SK-N-SH treated with all-trans-retinoic acid at 6 μM for 48 hours (cell line): ENCODE measurements at regions not wholly inside any gene's neighbourhood (a gene's known extent, or its start where the extent isn't known, plus 50 kb on each side); places are given as distances from the start of the nearest gene placed in this dataset.

Source experiments
- ATAC-seq: fragments of 200-7000 bp; cut with Tn5 transposase; 3 replicates; pipeline ENCODE4 v1.9.1; 2020; ENCODE audit warnings: mild to moderate bottlenecking, moderate library complexity
- ARNTL ChIP-seq: fragments of 450-650 bp; formaldehyde crosslinking; IDR thresholded peaks from 2 replicates; pipeline ENCODE4 v1.5.0; 2020; ENCODE audit warnings: low read depth, mild to moderate bottlenecking, moderate library complexity, borderline replicate concordance
- BACH2 ChIP-seq: fragments of 250-450 bp; sonication (Bioruptor Pico); IDR thresholded peaks from 2 replicates; pipeline ENCODE4 v1.9.0; 2021; ENCODE audit warnings: mild to moderate bottlenecking, borderline replicate concordance
- CSDC2 ChIP-seq: fragments of 250-450 bp; sonication (Bioruptor Pico); IDR thresholded peaks from 2 replicates; pipeline ENCODE4 v1.5.0; 2020; ENCODE audit warnings: mild to moderate bottlenecking, moderate library complexity
- ESRRG ChIP-seq: fragments of 250-450 bp; sonication (Bioruptor Pico); IDR thresholded peaks from 2 replicates; pipeline ENCODE4 v1.6.1; 2021; ENCODE audit warnings: mild to moderate bottlenecking
- ISL1 ChIP-seq: fragments of 250-450 bp; sonication (Bioruptor Pico); IDR thresholded peaks from 2 replicates; pipeline ENCODE4 v2.1.2; 2022; ENCODE audit warnings: mild to moderate bottlenecking, moderate library complexity
- OSR1 ChIP-seq: fragments of 250-450 bp; sonication (Bioruptor Pico); IDR thresholded peaks from 2 replicates; pipeline ENCODE4 v1.8.0; 2022; ENCODE audit warnings: moderate library complexity, mild to moderate bottlenecking, inconsistent platforms
- PPARA ChIP-seq: fragments of 250-450 bp; sonication (Bioruptor Pico); IDR thresholded peaks from 2 replicates; pipeline ENCODE4 v1.5.0; 2020; ENCODE audit warnings: mild to moderate bottlenecking, borderline replicate concordance
- RARB ChIP-seq: fragments of 250-450 bp; sonication (Bioruptor Pico); IDR thresholded peaks from 2 replicates; pipeline ENCODE4 v1.8.0; 2021; ENCODE audit warnings: mild to moderate bottlenecking, moderate library complexity
- SNAI2 ChIP-seq: fragments of 250-450 bp; sonication (Bioruptor Pico); IDR thresholded peaks from 2 replicates; pipeline ENCODE4 v1.5.0; 2020; ENCODE audit warnings: mild to moderate bottlenecking, moderate library complexity
- TCF4 ChIP-seq: fragments of 250-450 bp; sonication (Bioruptor Pico); IDR thresholded peaks from 2 replicates; pipeline ENCODE4 v1.8.0; 2021; ENCODE audit warnings: mild to moderate bottlenecking, moderate library complexity, borderline replicate concordance
- TOX ChIP-seq: fragments of 250-450 bp; sonication (Bioruptor Pico); IDR thresholded peaks from 2 replicates; pipeline ENCODE4 v1.8.0; 2021; ENCODE audit warnings: mild to moderate bottlenecking, moderate library complexity, borderline replicate concordance
- ZFP3 ChIP-seq: fragments of 250-450 bp; sonication (Bioruptor Pico); IDR thresholded peaks from 2 replicates; pipeline ENCODE4 v1.5.0; 2020; ENCODE audit warnings: mild to moderate bottlenecking, moderate library complexity
- ZFP30 ChIP-seq: fragments of 450-650 bp; formaldehyde crosslinking; IDR thresholded peaks from 2 replicates; pipeline ENCODE4 v1.5.0; 2022; ENCODE audit warnings: mild to moderate bottlenecking, moderate library complexity
- ZNF565 ChIP-seq: fragments of 450-650 bp; formaldehyde crosslinking; conservative IDR thresholded peaks from 2 replicates; pipeline ENCODE4 v1.5.0; 2020; ENCODE audit warnings: low read depth, mild to moderate bottlenecking, moderate library complexity
- ZNF70 ChIP-seq: fragments of 450-650 bp; formaldehyde crosslinking; IDR thresholded peaks from 2 replicates; pipeline ENCODE4 v1.5.0; 2020; ENCODE audit warnings: mild to moderate bottlenecking, moderate library complexity
- ZNF8 ChIP-seq: fragments of 450-650 bp; formaldehyde crosslinking; IDR thresholded peaks from 2 replicates; pipeline ENCODE4 v1.5.0; 2020; ENCODE audit warnings: mild to moderate bottlenecking, moderate library complexity
- TF ChIP-seq, protein P1 (sequence below): fragments of 250-450 bp; sonication (Bioruptor Pico); IDR thresholded peaks from 2 replicates; pipeline ENCODE4 v1.5.1; 2021; ENCODE audit warnings: mild to moderate bottlenecking, moderate library complexity
- TF ChIP-seq, protein P2 (sequence below): fragments of 250-450 bp; sonication (Bioruptor Pico); IDR thresholded peaks from 2 replicates; pipeline ENCODE4 v1.5.0; 2020; ENCODE audit warnings: mild to moderate bottlenecking, moderate library complexity
- TF ChIP-seq, protein P3 (sequence below): fragments of 250-450 bp; sonication (Bioruptor Pico); IDR thresholded peaks from 2 replicates; pipeline ENCODE4 v1.8.0; 2020; ENCODE audit warnings: mild to moderate bottlenecking, moderate library complexity, borderline replicate concordance
- TF ChIP-seq, protein P4 (sequence below): fragments of 250-450 bp; sonication (Bioruptor Pico); IDR thresholded peaks from 2 replicates; pipeline ENCODE4 v1.8.0; 2021; ENCODE audit warnings: low read depth, mild to moderate bottlenecking, moderate library complexity, borderline replicate concordance

DNA sequence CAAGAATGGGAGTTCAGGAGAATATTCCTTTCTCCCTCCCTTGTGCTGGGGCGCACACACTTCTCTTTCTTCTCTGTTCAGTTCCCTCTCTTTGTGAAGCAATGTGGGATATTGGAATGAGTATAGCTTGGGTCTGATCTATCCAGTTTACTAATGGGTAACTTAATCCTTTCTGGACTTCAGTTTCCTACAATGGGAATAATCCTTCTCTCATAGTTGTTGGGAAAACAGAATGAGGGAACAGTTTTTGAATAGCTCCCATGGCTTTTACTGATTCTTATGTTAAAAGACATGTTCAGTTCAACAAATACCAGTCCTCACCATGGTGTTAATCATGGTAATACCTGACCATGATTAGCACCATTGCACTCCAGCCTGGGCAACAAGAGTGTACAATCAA lies 93.1 kb downstream of the ARL4C start:
- TF ChIP-seq, protein P1, sequence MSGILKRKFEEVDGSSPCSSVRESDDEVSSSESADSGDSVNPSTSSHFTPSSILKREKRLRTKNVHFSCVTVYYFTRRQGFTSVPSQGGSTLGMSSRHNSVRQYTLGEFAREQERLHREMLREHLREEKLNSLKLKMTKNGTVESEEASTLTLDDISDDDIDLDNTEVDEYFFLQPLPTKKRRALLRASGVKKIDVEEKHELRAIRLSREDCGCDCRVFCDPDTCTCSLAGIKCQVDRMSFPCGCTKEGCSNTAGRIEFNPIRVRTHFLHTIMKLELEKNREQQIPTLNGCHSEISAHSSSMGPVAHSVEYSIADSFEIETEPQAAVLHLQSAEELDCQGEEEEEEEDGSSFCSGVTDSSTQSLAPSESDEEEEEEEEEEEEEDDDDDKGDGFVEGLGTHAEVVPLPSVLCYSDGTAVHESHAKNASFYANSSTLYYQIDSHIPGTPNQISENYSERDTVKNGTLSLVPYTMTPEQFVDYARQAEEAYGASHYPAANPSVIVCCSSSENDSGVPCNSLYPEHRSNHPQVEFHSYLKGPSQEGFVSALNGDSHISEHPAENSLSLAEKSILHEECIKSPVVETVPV = no peak
- no peak for TF ChIP-seq ZNF70 (CRISPR knock-in tag)
- no peak for TF ChIP-seq TCF4 (CRISPR knock-in tag)
- TF ChIP-seq, protein P2, sequence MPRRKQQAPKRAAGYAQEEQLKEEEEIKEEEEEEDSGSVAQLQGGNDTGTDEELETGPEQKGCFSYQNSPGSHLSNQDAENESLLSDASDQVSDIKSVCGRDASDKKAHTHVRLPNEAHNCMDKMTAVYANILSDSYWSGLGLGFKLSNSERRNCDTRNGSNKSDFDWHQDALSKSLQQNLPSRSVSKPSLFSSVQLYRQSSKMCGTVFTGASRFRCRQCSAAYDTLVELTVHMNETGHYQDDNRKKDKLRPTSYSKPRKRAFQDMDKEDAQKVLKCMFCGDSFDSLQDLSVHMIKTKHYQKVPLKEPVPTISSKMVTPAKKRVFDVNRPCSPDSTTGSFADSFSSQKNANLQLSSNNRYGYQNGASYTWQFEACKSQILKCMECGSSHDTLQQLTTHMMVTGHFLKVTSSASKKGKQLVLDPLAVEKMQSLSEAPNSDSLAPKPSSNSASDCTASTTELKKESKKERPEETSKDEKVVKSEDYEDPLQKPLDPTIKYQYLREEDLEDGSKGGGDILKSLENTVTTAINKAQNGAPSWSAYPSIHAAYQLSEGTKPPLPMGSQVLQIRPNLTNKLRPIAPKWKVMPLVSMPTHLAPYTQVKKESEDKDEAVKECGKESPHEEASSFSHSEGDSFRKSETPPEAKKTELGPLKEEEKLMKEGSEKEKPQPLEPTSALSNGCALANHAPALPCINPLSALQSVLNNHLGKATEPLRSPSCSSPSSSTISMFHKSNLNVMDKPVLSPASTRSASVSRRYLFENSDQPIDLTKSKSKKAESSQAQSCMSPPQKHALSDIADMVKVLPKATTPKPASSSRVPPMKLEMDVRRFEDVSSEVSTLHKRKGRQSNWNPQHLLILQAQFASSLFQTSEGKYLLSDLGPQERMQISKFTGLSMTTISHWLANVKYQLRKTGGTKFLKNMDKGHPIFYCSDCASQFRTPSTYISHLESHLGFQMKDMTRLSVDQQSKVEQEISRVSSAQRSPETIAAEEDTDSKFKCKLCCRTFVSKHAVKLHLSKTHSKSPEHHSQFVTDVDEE (CRISPR knock-in tag) = no peak
- no peak for TF ChIP-seq OSR1
- no peak for TF ChIP-seq TOX (CRISPR knock-in tag)
- no peak for TF ChIP-seq ISL1 (CRISPR knock-in tag)
- no peak for TF ChIP-seq ZNF565 (CRISPR knock-in tag)
- TF ChIP-seq, protein P3, sequence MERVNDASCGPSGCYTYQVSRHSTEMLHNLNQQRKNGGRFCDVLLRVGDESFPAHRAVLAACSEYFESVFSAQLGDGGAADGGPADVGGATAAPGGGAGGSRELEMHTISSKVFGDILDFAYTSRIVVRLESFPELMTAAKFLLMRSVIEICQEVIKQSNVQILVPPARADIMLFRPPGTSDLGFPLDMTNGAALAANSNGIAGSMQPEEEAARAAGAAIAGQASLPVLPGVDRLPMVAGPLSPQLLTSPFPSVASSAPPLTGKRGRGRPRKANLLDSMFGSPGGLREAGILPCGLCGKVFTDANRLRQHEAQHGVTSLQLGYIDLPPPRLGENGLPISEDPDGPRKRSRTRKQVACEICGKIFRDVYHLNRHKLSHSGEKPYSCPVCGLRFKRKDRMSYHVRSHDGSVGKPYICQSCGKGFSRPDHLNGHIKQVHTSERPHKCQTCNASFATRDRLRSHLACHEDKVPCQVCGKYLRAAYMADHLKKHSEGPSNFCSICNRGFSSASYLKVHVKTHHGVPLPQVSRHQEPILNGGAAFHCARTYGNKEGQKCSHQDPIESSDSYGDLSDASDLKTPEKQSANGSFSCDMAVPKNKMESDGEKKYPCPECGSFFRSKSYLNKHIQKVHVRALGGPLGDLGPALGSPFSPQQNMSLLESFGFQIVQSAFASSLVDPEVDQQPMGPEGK (CRISPR knock-in tag) = no peak
- TF ChIP-seq ZNF8 (CRISPR knock-in tag) = no peak
- TF ChIP-seq ESRRG (CRISPR knock-in tag) = no peak
- no peak for TF ChIP-seq SNAI2 (CRISPR knock-in tag)
- TF ChIP-seq BACH2 (CRISPR knock-in tag) = no peak
- TF ChIP-seq ZFP3 = no peak
- ATAC-seq = no peak

DNA sequence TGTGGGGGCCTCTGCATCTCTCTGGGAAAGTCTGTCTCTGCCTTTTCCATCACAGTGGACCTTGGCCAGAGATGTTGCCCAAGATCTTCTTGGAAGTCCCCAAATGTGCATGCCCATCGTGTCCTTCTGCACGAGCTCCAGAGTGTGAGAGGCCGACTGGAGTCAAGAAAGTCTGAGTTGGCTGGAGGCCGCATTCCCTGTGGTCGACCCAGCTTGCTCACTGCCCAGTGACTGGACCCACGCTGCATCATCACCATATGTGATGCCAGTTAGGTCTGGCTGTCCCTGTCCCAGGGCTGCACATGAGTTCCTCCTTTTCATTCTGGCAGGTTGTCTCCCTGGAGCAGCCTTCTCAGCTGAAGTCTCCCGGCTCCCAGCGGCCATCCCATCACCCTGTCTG lies 93.8 kb downstream of the ARL4C start:
- ATAC-seq = no peak
- TF ChIP-seq CSDC2 (CRISPR knock-in tag) (no peak), ZNF8 (CRISPR knock-in tag) (no peak), ISL1 (CRISPR knock-in tag) (no peak), ZNF565 (CRISPR knock-in tag) (no peak), RARB (CRISPR knock-in tag) (no peak)
- TF ChIP-seq, protein P1 = no peak
- TF ChIP-seq, protein P3 (CRISPR knock-in tag) = no peak
- TF ChIP-seq, all 23 proteins: peak for 0

DNA sequence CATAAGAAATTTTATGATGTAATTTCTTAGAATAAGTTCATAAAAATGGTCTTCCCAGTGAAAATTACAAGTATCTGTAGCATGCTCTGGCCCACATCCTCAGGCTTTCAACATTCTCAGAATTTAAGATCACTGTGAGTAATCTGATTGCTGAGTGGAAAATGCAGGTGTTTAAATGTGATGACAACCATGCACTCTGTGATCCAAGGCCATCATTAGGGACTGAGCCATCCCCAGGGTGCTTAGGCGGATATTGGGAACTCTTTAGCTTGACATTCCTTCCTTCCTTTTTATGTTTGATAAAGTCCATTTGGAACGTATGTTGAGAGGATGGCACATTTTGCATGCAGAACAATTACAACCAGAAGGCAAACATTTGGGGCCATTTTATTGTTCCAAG lies 95.5 kb downstream of the ARL4C start:
- ATAC-seq = no peak
- TF ChIP-seq, protein P4, sequence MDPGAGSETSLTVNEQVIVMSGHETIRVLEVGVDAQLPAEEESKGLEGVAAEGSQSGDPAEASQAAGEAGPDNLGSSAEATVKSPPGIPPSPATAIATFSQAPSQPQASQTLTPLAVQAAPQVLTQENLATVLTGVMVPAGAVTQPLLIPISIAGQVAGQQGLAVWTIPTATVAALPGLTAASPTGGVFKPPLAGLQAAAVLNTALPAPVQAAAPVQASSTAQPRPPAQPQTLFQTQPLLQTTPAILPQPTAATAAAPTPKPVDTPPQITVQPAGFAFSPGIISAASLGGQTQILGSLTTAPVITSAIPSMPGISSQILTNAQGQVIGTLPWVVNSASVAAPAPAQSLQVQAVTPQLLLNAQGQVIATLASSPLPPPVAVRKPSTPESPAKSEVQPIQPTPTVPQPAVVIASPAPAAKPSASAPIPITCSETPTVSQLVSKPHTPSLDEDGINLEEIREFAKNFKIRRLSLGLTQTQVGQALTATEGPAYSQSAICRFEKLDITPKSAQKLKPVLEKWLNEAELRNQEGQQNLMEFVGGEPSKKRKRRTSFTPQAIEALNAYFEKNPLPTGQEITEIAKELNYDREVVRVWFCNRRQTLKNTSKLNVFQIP (CRISPR knock-in tag) = no peak
- TF ChIP-seq ZFP3 = no peak
- no peak for TF ChIP-seq ESRRG (CRISPR knock-in tag)
- TF ChIP-seq OSR1 = no peak
- TF ChIP-seq TOX (CRISPR knock-in tag) = no peak
- TF ChIP-seq ISL1 (CRISPR knock-in tag) = no peak
- no peak for TF ChIP-seq SNAI2 (CRISPR knock-in tag)
- TF ChIP-seq TCF4 (CRISPR knock-in tag) = no peak
- TF ChIP-seq, protein P3 (CRISPR knock-in tag) = no peak
- TF ChIP-seq RARB (CRISPR knock-in tag) = no peak
- TF ChIP-seq, protein P1 = no peak
- TF ChIP-seq ARNTL (CRISPR knock-in tag) = no peak
- no peak for TF ChIP-seq ZFP30
- TF ChIP-seq ZNF8 (CRISPR knock-in tag) = no peak
- TF ChIP-seq PPARA (CRISPR knock-in tag) = no peak
